SK-N-SH (cell line): ENCODE measurements at regions not wholly inside any gene's neighbourhood (a gene's known extent, or its start where the extent isn't known, plus 50 kb on each side); places are given as distances from the start of the nearest gene placed in this dataset.
A peak's percentile ranks its signal among the peaks of the same experiment; 100 is the strongest.

Experiments used
- CTCF ChIA-PET: fragments of 300-600, 350-600 bp; formaldehyde crosslinking; extraction: SDS; loops from one replicate; lab custom pipeline; 2021; lab: Yijun Ruan, JAX
- POLR2A ChIA-PET: fragments of 350-600 bp; sonication (Branson Sonifier 250); formaldehyde crosslinking; extraction: SDS; loops from one replicate; lab custom pipeline; 2020; ENCODE audit warnings: antibody characterized with exemption, inconsistent platforms; lab: Yijun Ruan, JAX
- DNase-seq: peaks from one replicate; pipeline ENCODE4 v3.0.0; 2012
- H2AFZ ChIP-seq: fragments of 200-600 bp; sonication (generic); 2 replicates; pipeline ENCODE4 v1.8.1; 2016; ENCODE audit warnings: antibody characterized with exemption, mild to moderate bottlenecking, low read depth
- H3F3A ChIP-seq: fragments of 200-600 bp; sonication (generic); replicated peaks from 2 replicates; pipeline ENCODE3; 2016; ENCODE audit warnings: antibody characterized with exemption, mild to moderate bottlenecking; ENCODE audit not compliant: insufficient read depth
- H3K27ac ChIP-seq, 2 experiments: fragments of 200-500 bp in 1 of 2; fragments of 200-600 bp in 1 of 2; sonication (Bioruptor generic) in 1 of 2; sonication (generic), shearing (Covaris generic) in 1 of 2; 2 replicates each; pipeline versions ENCODE4 v1.5.1 to v1.6.1; 2014 to 2016; ENCODE audit warnings: low read depth in 2 of 2, inconsistent platforms in 1 of 2, low read length in 1 of 2, mild to moderate bottlenecking in 1 of 2, mixed read lengths in 1 of 2
- H3K27me3 ChIP-seq: fragments of 200-600 bp; sonication (generic), shearing (Covaris generic); 2 replicates; pipeline ENCODE4 v1.6.1; 2016; ENCODE audit warnings: mixed run types; ENCODE audit not compliant: insufficient read depth
- H3K36me3 ChIP-seq, 2 experiments: fragments of 200-500 bp in 1 of 2; fragments of 200-600 bp in 1 of 2; sonication (Bioruptor generic) in 1 of 2; sonication (generic) in 1 of 2; replicated peaks in 1 of 2; 2 replicates each; pipeline versions ENCODE3 to v1.5.1; 2014 to 2016; ENCODE audit warnings: low read length in 1 of 2, mild to moderate bottlenecking in 1 of 2; ENCODE audit not compliant: insufficient read depth in 2 of 2, control insufficient read depth in 1 of 2
- H3K4me1 ChIP-seq, 2 experiments: fragments of 200-500 bp in 1 of 2; fragments of 200-600 bp in 1 of 2; sonication (Bioruptor generic) in 1 of 2; sonication (generic), shearing (Covaris generic) in 1 of 2; 2 replicates each; pipeline versions ENCODE4 v1.5.1 to v1.6.1; 2014 to 2016; ENCODE audit warnings: low read depth in 1 of 2, low read length in 1 of 2, mixed run types in 1 of 2; ENCODE audit not compliant: insufficient read depth in 2 of 2, control insufficient read depth in 1 of 2
- H3K4me2 ChIP-seq: fragments of 200-600 bp; sonication (generic), shearing (Covaris generic); 2 replicates; pipeline ENCODE4 v1.6.1; 2017; ENCODE audit warnings: mixed run types
- H3K4me3 ChIP-seq, 2 experiments: fragments of 200-500 bp in 1 of 2; fragments of 200-600 bp in 1 of 2; sonication (Bioruptor generic) in 1 of 2; sonication (generic), shearing (Covaris generic) in 1 of 2; 2 replicates each; pipeline versions ENCODE4 v1.5.1 to v1.8.1; 2014 to 2016; ENCODE audit warnings: low read depth in 2 of 2, inconsistent platforms in 1 of 2, low read length in 1 of 2, mild to moderate bottlenecking in 1 of 2, mixed read lengths in 1 of 2, moderate library complexity in 1 of 2
- H3K79me2 ChIP-seq: fragments of 200-600 bp; sonication (generic); 2 replicates; pipeline ENCODE4 v1.8.1; 2017; ENCODE audit warnings: mild to moderate bottlenecking; ENCODE audit not compliant: insufficient read depth
- H3K9ac ChIP-seq: fragments of 200-600 bp; sonication (generic); 2 replicates; pipeline ENCODE4 v1.6.1; 2017; ENCODE audit warnings: mixed run types
- H3K9me2 ChIP-seq: fragments of 200-600 bp; sonication (generic); 2 replicates; pipeline ENCODE4 v1.6.1; 2017; ENCODE audit warnings: mixed run types
- H3K9me3 ChIP-seq: fragments of 200-600 bp; sonication (generic); 2 replicates; pipeline ENCODE4 v1.6.1; 2017; ENCODE audit warnings: mixed run types, mild to moderate bottlenecking, moderate library complexity
- H4K20me1 ChIP-seq: fragments of 200-600 bp; sonication (generic); 2 replicates; pipeline ENCODE4 v1.6.1; 2017; ENCODE audit warnings: mild to moderate bottlenecking, mixed run types; ENCODE audit not compliant: insufficient read depth
- JUND ChIP-seq: IDR thresholded peaks from 2 replicates; pipeline ENCODE4 v1.4.0; 2012
- MXI1 ChIP-seq: IDR thresholded peaks from 2 replicates; pipeline ENCODE4 v1.6.1; 2012; ENCODE audit warnings: mild to moderate bottlenecking, low read depth, low read length, improper control_type of control experiment
- NRF1 ChIP-seq: IDR thresholded peaks from 2 replicates; pipeline ENCODE4 v1.6.1; 2012; ENCODE audit warnings: low read depth, mild to moderate bottlenecking, low read length
- RAD21 ChIP-seq: IDR thresholded peaks from 2 replicates; pipeline ENCODE4 v1.6.1; 2012; ENCODE audit warnings: mild to moderate bottlenecking, low read length
- RCOR1 ChIP-seq: fragments of 150-350 bp; IDR thresholded peaks from 2 replicates; pipeline ENCODE4 v1.6.1; 2017; ENCODE audit warnings: antibody characterized with exemption, low read length
- SMC3 ChIP-seq: IDR thresholded peaks from 2 replicates; pipeline ENCODE4 v1.6.1; 2012; ENCODE audit warnings: low read depth, low read length, improper control_type of control experiment
- TEAD4 ChIP-seq: IDR thresholded peaks from 2 replicates; pipeline ENCODE4 v1.4.0; 2012; ENCODE audit warnings: mild to moderate bottlenecking, borderline replicate concordance; ENCODE audit not compliant: insufficient read depth
- WGBS: methylation state at CpG from one replicate; pipeline ENCODE4 v1.1.6; 2017; ENCODE audit warnings: low lambda C conversion rate; 5-methylcytosine and 5-hydroxymethylcytosine counted together
- TF ChIP-seq, protein P1 (sequence below): IDR thresholded peaks from 2 replicates; pipeline ENCODE4 v1.6.1; 2012; ENCODE audit warnings: mild to moderate bottlenecking, low read depth, low read length, moderate library complexity
- TF ChIP-seq, protein P2 (sequence below): fragments of 200-600 bp; sonication (generic); IDR thresholded peaks from 2 replicates; pipeline ENCODE4 v1.6.1; 2017; ENCODE audit warnings: antibody characterized with exemption, mild to moderate bottlenecking, moderate library complexity
- TF ChIP-seq, protein P3 (sequence below): IDR thresholded peaks from 2 replicates; pipeline ENCODE4 v1.4.0; 2012; ENCODE audit warnings: low read depth, borderline replicate concordance

DNA sequence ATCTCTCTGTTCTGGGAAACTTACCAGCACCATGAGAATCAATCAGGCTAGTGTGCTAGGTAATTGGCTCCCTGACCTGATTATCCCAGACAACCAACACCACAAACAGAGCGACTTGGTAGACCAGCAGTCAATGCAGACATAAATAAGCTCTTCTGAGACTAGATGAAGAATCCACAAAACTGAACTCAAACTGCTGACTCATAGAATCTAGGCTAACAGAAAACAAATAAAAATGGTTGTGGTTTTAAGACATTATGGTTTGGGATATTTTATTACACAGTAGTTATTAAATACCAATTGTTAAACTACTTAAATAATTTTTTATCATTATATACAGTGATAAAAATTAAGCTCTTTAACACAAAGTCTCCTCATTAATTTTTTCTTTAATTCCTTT, 535.7 kb downstream of the COL11A1 start:
- Histone ChIP-seq H3K9ac (no peak overlapping the region), H3K4me3 (no peak overlapping the region), H3F3A (no peaks in the 10 kb centered on the region), H3K4me2 (no peak overlapping the region), H3K36me3 (no peaks in the 10 kb centered on the region), H3K4me1 (no peaks in the 10 kb centered on the region), H3K27me3 (no peaks in the 10 kb centered on the region), H3K79me2 (no peaks in the 10 kb centered on the region), H2AFZ (no peak overlapping the region), H3K9me2 (no peaks in the 10 kb centered on the region), H3K27ac (no peak overlapping the region), H4K20me1 (no peaks in the 10 kb centered on the region), H3K9me3 (no peaks in the 10 kb centered on the region)
- WGBS = 50% methylated on average over 1 of the region's 1 CpG
- TF ChIP-seq TEAD4 (no peak), JUND (no peak), NRF1 (no peak)
- TF ChIP-seq, protein P1, sequence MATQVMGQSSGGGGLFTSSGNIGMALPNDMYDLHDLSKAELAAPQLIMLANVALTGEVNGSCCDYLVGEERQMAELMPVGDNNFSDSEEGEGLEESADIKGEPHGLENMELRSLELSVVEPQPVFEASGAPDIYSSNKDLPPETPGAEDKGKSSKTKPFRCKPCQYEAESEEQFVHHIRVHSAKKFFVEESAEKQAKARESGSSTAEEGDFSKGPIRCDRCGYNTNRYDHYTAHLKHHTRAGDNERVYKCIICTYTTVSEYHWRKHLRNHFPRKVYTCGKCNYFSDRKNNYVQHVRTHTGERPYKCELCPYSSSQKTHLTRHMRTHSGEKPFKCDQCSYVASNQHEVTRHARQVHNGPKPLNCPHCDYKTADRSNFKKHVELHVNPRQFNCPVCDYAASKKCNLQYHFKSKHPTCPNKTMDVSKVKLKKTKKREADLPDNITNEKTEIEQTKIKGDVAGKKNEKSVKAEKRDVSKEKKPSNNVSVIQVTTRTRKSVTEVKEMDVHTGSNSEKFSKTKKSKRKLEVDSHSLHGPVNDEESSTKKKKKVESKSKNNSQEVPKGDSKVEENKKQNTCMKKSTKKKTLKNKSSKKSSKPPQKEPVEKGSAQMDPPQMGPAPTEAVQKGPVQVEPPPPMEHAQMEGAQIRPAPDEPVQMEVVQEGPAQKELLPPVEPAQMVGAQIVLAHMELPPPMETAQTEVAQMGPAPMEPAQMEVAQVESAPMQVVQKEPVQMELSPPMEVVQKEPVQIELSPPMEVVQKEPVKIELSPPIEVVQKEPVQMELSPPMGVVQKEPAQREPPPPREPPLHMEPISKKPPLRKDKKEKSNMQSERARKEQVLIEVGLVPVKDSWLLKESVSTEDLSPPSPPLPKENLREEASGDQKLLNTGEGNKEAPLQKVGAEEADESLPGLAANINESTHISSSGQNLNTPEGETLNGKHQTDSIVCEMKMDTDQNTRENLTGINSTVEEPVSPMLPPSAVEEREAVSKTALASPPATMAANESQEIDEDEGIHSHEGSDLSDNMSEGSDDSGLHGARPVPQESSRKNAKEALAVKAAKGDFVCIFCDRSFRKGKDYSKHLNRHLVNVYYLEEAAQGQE = no peak
- CTCF ChIA-PET = no interaction called here
- POLR2A ChIA-PET = no interaction called here
- no peak for DNase-seq

DNA sequence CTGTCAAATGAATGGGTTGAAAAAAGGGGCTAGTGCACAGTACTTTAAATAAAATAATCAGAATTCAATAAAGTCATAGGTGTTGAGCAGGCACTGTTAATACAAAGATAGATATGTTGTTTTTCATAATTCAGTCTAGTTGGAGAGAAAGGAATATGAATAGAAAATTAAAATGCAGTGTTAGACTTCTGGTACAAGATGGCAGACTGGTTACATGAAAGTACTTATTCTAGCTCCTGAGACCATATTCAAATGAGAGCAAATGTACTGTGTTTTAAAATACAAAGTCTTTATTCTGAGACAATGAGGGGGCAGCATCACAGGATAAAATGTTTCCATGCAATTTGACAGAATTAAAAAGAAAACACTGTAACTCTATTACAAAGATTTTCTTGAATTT, 542.1 kb downstream of the COL11A1 start:
- H3K4me1 ChIP-seq = no peaks in the 10 kb centered on the region
- no peak overlapping the region for H3K4me2 ChIP-seq
- CTCF ChIA-PET = interaction anchor here (1.0 to 1.2 kb wide), 3 partner anchors 404 to 949 kb away, joined by 3 to 4 read pairs (median 3); no protein-coding TSS in a partner anchor
- no peaks in the 10 kb centered on the region for H3K79me2 ChIP-seq
- TF ChIP-seq TEAD4 = no peak
- TF ChIP-seq, protein P2, sequence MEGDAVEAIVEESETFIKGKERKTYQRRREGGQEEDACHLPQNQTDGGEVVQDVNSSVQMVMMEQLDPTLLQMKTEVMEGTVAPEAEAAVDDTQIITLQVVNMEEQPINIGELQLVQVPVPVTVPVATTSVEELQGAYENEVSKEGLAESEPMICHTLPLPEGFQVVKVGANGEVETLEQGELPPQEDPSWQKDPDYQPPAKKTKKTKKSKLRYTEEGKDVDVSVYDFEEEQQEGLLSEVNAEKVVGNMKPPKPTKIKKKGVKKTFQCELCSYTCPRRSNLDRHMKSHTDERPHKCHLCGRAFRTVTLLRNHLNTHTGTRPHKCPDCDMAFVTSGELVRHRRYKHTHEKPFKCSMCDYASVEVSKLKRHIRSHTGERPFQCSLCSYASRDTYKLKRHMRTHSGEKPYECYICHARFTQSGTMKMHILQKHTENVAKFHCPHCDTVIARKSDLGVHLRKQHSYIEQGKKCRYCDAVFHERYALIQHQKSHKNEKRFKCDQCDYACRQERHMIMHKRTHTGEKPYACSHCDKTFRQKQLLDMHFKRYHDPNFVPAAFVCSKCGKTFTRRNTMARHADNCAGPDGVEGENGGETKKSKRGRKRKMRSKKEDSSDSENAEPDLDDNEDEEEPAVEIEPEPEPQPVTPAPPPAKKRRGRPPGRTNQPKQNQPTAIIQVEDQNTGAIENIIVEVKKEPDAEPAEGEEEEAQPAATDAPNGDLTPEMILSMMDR = peak; percentile 27
- 0 out of 2 replicates have a peak, but pooled peaks have one; percentile 3 for TF ChIP-seq SMC3
- TF ChIP-seq RCOR1 = no peak
- TF ChIP-seq, protein P3, sequence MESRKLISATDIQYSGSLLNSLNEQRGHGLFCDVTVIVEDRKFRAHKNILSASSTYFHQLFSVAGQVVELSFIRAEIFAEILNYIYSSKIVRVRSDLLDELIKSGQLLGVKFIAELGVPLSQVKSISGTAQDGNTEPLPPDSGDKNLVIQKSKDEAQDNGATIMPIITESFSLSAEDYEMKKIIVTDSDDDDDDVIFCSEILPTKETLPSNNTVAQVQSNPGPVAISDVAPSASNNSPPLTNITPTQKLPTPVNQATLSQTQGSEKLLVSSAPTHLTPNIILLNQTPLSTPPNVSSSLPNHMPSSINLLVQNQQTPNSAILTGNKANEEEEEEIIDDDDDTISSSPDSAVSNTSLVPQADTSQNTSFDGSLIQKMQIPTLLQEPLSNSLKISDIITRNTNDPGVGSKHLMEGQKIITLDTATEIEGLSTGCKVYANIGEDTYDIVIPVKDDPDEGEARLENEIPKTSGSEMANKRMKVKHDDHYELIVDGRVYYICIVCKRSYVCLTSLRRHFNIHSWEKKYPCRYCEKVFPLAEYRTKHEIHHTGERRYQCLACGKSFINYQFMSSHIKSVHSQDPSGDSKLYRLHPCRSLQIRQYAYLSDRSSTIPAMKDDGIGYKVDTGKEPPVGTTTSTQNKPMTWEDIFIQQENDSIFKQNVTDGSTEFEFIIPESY = no peak
- peak; percentile 46 for TF ChIP-seq RAD21
- TF ChIP-seq MXI1 = no peak
- TF ChIP-seq, all 33 proteins: peak for 3
- no peak overlapping the region for H3K9ac ChIP-seq
- no peaks in the 10 kb centered on the region for H3K36me3 ChIP-seq
- H3K9me2 ChIP-seq = no peaks in the 10 kb centered on the region
- H2AFZ ChIP-seq = 0 out of 2 replicates have a peak overlapping the region, but pooled peaks have one; percentile 31
- DNase-seq = no peak
- no peaks in the 10 kb centered on the region for H3F3A ChIP-seq
- H3K9me3 ChIP-seq = no peaks in the 10 kb centered on the region
- no peak overlapping the region for H3K4me3 ChIP-seq
- POLR2A ChIA-PET = no interaction called here
- H4K20me1 ChIP-seq = no peaks in the 10 kb centered on the region
- H3K27me3 ChIP-seq = no peaks in the 10 kb centered on the region
- H3K27ac ChIP-seq = no peak overlapping the region
